Adrenal gland (tissue), 9 donors: ENCODE measurements at regions not wholly inside any gene's neighbourhood (a gene's known extent, or its start where the extent isn't known, plus 50 kb on each side); places are given as distances from the start of the nearest gene placed in this dataset.

ENCODE experiments used
- DNase-seq, 7 donors: peaks; one replicate each; pipeline ENCODE4 v3.0.0-alpha.2; 2019 to 2020
- H3K27ac ChIP-seq, 5 donors: fragments of 200-600 bp; sonication (generic) in 4 of 5; 1 replicate in 3 of 5; 2 replicates in 2 of 5; pipeline versions ENCODE4 v1.5.1 to v1.8.0; 2016 to 2020; ENCODE audit warnings: mild to moderate bottlenecking in 1 of 5
- H3K27me3 ChIP-seq: fragments of 200-600 bp; 2 replicates; pipeline ENCODE4 v1.8.0; 2021
- H3K36me3 ChIP-seq, 2 donors: fragments of 200-600 bp; replicated peaks in 1 of 2; 1 replicate in 1 of 2; 2 replicates in 1 of 2; pipeline versions ENCODE4 v1.5.1 to v1.8.0; 2018 to 2022
- H3K4me1 ChIP-seq, 2 donors: fragments of 200-600 bp; replicated peaks in 1 of 2; 1 replicate in 1 of 2; 2 replicates in 1 of 2; pipeline versions ENCODE4 v1.5.1 to v1.8.0; 2018 to 2021
- H3K4me3 ChIP-seq, 4 donors: fragments of 200-600 bp; sonication (generic) in 3 of 4; one replicate each; pipeline ENCODE4 v1.5.1; 2016 to 2018
- H3K9me3 ChIP-seq, 3 donors: fragments of 200-600 bp; sonication (generic) in 1 of 3; replicated peaks in 1 of 3; 1 replicate in 2 of 3; 2 replicates in 1 of 3; pipeline versions ENCODE4 v1.5.1 to v1.8.0; 2016 to 2021
- CTCF ChIP-seq, 6 experiments: fragments of 450-650 bp in 4 of 6; fragments of 200-600 bp in 2 of 6; sonication (generic) in 1 of 6; IDR thresholded peaks; 1 replicate in 5 of 6; 2 replicates in 1 of 6; pipeline versions ENCODE4 v1.5.1 to v1.8.0; 2016 to 2021; ENCODE audit warnings: antibody characterized with exemption in 6 of 6, mild to moderate bottlenecking in 2 of 6, moderate library complexity in 1 of 6
- POLR2A ChIP-seq, 2 donors: fragments of 450-650 bp; IDR thresholded peaks; one replicate each; pipeline ENCODE4 v1.6.1; 2017; ENCODE audit warnings: antibody characterized with exemption in 2 of 2, mild to moderate bottlenecking in 2 of 2, moderate library complexity in 1 of 2
- WGBS, 4 donors: extraction: QIAGEN DNeasy Blood & Tissue Kit in 2 of 4; methylation state at CpG; one replicate each; pipeline versions ENCODE4 v1.1.5 to v1.1.7; 2013 to 2017; 5-methylcytosine and 5-hydroxymethylcytosine counted together
- intact Hi-C, 2 donors: fragments of 100-400 bp; cut with DNase I; formaldehyde crosslinking; loops; one replicate each; pipeline versions ENCODE4 v1.14.1 to v1.15.0; 2022 to 2023
- donor health status: healthy with polysubstance abuse.
- donor health status: Bipolar disorder and iron deficiency.
- donor health status: DM: yes; HTN: yes; CAD: no.
- donor health status: DM: no; HTN: no; CAD: no.
- donor health status: DM: no; HTN: no; CAD: no.

- no peaks in the 10 kb centered on the region for H3K4me1 ChIP-seq
- H3K27me3 ChIP-seq: no peaks in the 10 kb centered on the region
- no peak overlapping the region for H3K27ac ChIP-seq
- no peaks in the 10 kb centered on the region for H3K9me3 ChIP-seq
- DNase-seq: no peak
- TF ChIP-seq CTCF (IDR thresholded peaks at IDR 0.05) (no peak), POLR2A (IDR thresholded peaks at IDR 0.05) (no peak)
- intact Hi-C loops: no loop called here
- H3K4me3 ChIP-seq: no peak overlapping the region
- no peaks in the 10 kb centered on the region for H3K36me3 ChIP-seq
- WGBS, 4 donors: 44 to 65% (median 57%) methylated on average over 5 of the region's 5 CpGs
These were observed 514.3 kb upstream of the ID4 start for GRCh38 chr6:19322691-19323485.

GRCh38 chr6:19324376-19324775 lies 512.8 kb upstream of the ID4 start:
- TF ChIP-seq POLR2A (IDR thresholded peaks at IDR 0.05) (no peak), CTCF (IDR thresholded peaks at IDR 0.05) (no peak)
- Histone ChIP-seq H3K4me1 (no peaks in the 10 kb centered on the region), H3K9me3 (no peaks in the 10 kb centered on the region), H3K36me3 (no peaks in the 10 kb centered on the region), H3K27ac (no peak overlapping the region), H3K27me3 (no peaks in the 10 kb centered on the region), H3K4me3 (no peak overlapping the region)
- 73 to 82% (median 76%) methylated on average over 3 of the region's 3 CpGs for WGBS, 4 donors
- DNase-seq: no peak
- intact Hi-C loops: no loop called here

- no peak overlapping the region for H3K4me3 ChIP-seq
- 67 to 72% (median 69%) methylated on average over 8 of the region's 8 CpGs for WGBS, 4 donors
- H3K27ac ChIP-seq: no peak overlapping the region
- intact Hi-C loops: no loop called here
- H3K36me3 ChIP-seq: no peaks in the 10 kb centered on the region
- DNase-seq: no peak
- H3K4me1 ChIP-seq: no peaks in the 10 kb centered on the region
- H3K27me3 ChIP-seq: no peaks in the 10 kb centered on the region
- no peak for TF ChIP-seq POLR2A (IDR thresholded peaks at IDR 0.05)
- TF ChIP-seq CTCF (IDR thresholded peaks at IDR 0.05): no peak
- no peaks in the 10 kb centered on the region for H3K9me3 ChIP-seq
These were observed 511.8 kb upstream of the ID4 start for GRCh38 chr6:19325335-19325789.

- intact Hi-C loops: no loop called here
- DNase-seq: no peak
- Histone ChIP-seq H3K36me3 (no peaks in the 10 kb centered on the region), H3K4me3 (no peak overlapping the region), H3K9me3 (no peaks in the 10 kb centered on the region), H3K27me3 (no peaks in the 10 kb centered on the region), H3K4me1 (no peaks in the 10 kb centered on the region), H3K27ac (no peak overlapping the region)
- WGBS, 4 donors: 41 to 67% (median 46%) methylated on average over 2 of the region's 2 CpGs
- no peak for TF ChIP-seq CTCF (IDR thresholded peaks at IDR 0.05)
- TF ChIP-seq POLR2A (IDR thresholded peaks at IDR 0.05): no peak
These were observed 509.9 kb upstream of the ID4 start for GRCh38 chr6:19327241-19327640.
